Osteoblast (primary cell): ENCODE measurements at regions not wholly inside any gene's neighbourhood (a gene's known extent, or its start where the extent isn't known, plus 50 kb on each side); places are given as distances from the start of the nearest gene placed in this dataset.
"Not testable (repeated sequence)": the region's sequence is repeated elsewhere in the genome, so short reads cannot be mapped to it uniquely, and the experiment has no call there.

Experiments used
- DNase-seq: peaks from one replicate; pipeline ENCODE4 v3.0.0; 2011; ENCODE audit warnings: low spot score, mixed read lengths; ENCODE audit not compliant: insufficient read length; ENCODE audit errors: missing footprints
- H2AFZ ChIP-seq: 2 replicates; pipeline ENCODE4 v1.6.0; 2011; ENCODE audit warnings: mild to moderate bottlenecking, low read length
- H3K27ac ChIP-seq: 2 replicates; pipeline ENCODE4 v1.5.1; 2011; ENCODE audit warnings: mild to moderate bottlenecking, low read depth, low read length, moderate library complexity
- H3K27me3 ChIP-seq: 2 replicates; pipeline ENCODE4 v1.6.0; 2012; ENCODE audit warnings: mild to moderate bottlenecking, control low read depth, inconsistent platforms, low read length, moderate library complexity; ENCODE audit not compliant: insufficient read depth
- H3K36me3 ChIP-seq: 2 replicates; pipeline ENCODE4 v1.5.1; 2011; ENCODE audit warnings: mild to moderate bottlenecking, low read length, control low read depth, moderate library complexity; ENCODE audit not compliant: insufficient read depth
- H3K4me1 ChIP-seq: 2 replicates; pipeline ENCODE4 v1.5.1; 2011; ENCODE audit warnings: mild to moderate bottlenecking, low read length, control low read depth, moderate library complexity; ENCODE audit not compliant: insufficient read depth
- H3K4me2 ChIP-seq: 2 replicates; pipeline ENCODE4 v1.6.0; 2011; ENCODE audit warnings: mild to moderate bottlenecking, low read length; ENCODE audit not compliant: insufficient read depth
- H3K4me3 ChIP-seq: fragments of 200-600 bp; sonication (generic); 3 replicates; pipeline ENCODE4 v1.5.1; 2012; ENCODE audit warnings: mild to moderate bottlenecking, low read length, inconsistent platforms; ENCODE audit not compliant: insufficient read depth
- H3K79me2 ChIP-seq: 2 replicates; pipeline ENCODE4 v1.6.0; 2012; ENCODE audit warnings: mild to moderate bottlenecking, low read length, control low read depth, inconsistent platforms; ENCODE audit not compliant: insufficient read depth
- H3K9me3 ChIP-seq: 2 replicates; pipeline ENCODE4 v1.5.1; 2011; ENCODE audit warnings: low read depth, low read length, control low read depth
- H4K20me1 ChIP-seq: 2 replicates; pipeline ENCODE4 v1.6.0; 2012; ENCODE audit warnings: mild to moderate bottlenecking, low read length, control low read depth; ENCODE audit not compliant: insufficient read depth
- CTCF ChIP-seq: IDR thresholded peaks from 2 replicates; pipeline ENCODE4 v1.5.1; 2011; ENCODE audit warnings: mild to moderate bottlenecking, low read depth, low read length, moderate library complexity; ENCODE audit errors: extremely low read depth

GRCh38 chr6:6984585-6985366, 123.0 kb upstream of the RREB1 start:
- Histone ChIP-seq H3K4me3 (no peak overlapping the region), H3K27ac (no peak overlapping the region), H3K79me2 (no peaks in the 10 kb centered on the region), H3K4me2 (no peak overlapping the region), H3K9me3 (no peaks in the 10 kb centered on the region), H3K27me3 (no peaks in the 10 kb centered on the region), H3K36me3 (no peaks in the 10 kb centered on the region), H3K4me1 (no peaks in the 10 kb centered on the region), H4K20me1 (no peaks in the 10 kb centered on the region), H2AFZ (no peak overlapping the region)
- no peak for DNase-seq
- TF ChIP-seq CTCF, result no peak

GRCh38 chr6:6986344-6986743, 121.4 kb upstream of the RREB1 start:
- H3K79me2 ChIP-seq, result no peaks in the 10 kb centered on the region
- H3K9me3 ChIP-seq, result no peaks in the 10 kb centered on the region
- no peaks in the 10 kb centered on the region for H3K27me3 ChIP-seq
- no peaks in the 10 kb centered on the region for H3K4me1 ChIP-seq
- H3K4me2 ChIP-seq, result no peak overlapping the region
- H3K36me3 ChIP-seq, result no peaks in the 10 kb centered on the region
- no peak overlapping the region for H3K27ac ChIP-seq
- DNase-seq, result no peak
- no peak overlapping the region for H2AFZ ChIP-seq
- no peak overlapping the region for H3K4me3 ChIP-seq
- TF ChIP-seq CTCF, result no peak
- H4K20me1 ChIP-seq, result no peaks in the 10 kb centered on the region

GRCh38 chr6:6987749-6988148, 120.0 kb upstream of the RREB1 start:
- H3K27me3 ChIP-seq, result no peaks in the 10 kb centered on the region
- TF ChIP-seq CTCF, result no peak
- H3K9me3 ChIP-seq, result no peaks in the 10 kb centered on the region
- H2AFZ ChIP-seq, result no peak overlapping the region
- H3K4me2 ChIP-seq, result no peak overlapping the region
- no peaks in the 10 kb centered on the region for H3K36me3 ChIP-seq
- H3K79me2 ChIP-seq, result no peaks in the 10 kb centered on the region
- no peak for DNase-seq
- no peaks in the 10 kb centered on the region for H3K4me1 ChIP-seq
- no peaks in the 10 kb centered on the region for H4K20me1 ChIP-seq
- no peak overlapping the region for H3K27ac ChIP-seq
- no peak overlapping the region for H3K4me3 ChIP-seq

- not testable (repeated sequence) for H3K4me2 ChIP-seq, H3K27ac ChIP-seq, H3K4me1 ChIP-seq, DNase-seq, H4K20me1 ChIP-seq, H3K79me2 ChIP-seq, H3K4me3 ChIP-seq, H2AFZ ChIP-seq, H3K9me3 ChIP-seq, H3K27me3 ChIP-seq, H3K36me3 ChIP-seq
Measured at GRCh38 chr6:6990059-6990458, 117.7 kb upstream of the RREB1 start.
